H1 (cell line): ENCODE measurements at regions not wholly inside any gene's neighbourhood (a gene's known extent, or its start where the extent isn't known, plus 50 kb on each side); places are given as distances from the start of the nearest gene placed in this dataset.
A peak's percentile ranks its signal among the peaks of the same experiment; 100 is the strongest.

Source experiments
- RFX5 ChIP-seq: IDR thresholded peaks from 2 replicates; pipeline ENCODE4 v1.6.1; 2011; ENCODE audit warnings: low read depth, low read length, improper control_type of control experiment, borderline replicate concordance
- SAP30 ChIP-seq: fragments of 300-600 bp; sonication (generic); IDR thresholded peaks from 2 replicates; pipeline ENCODE4 v1.7.1; 2012; ENCODE audit warnings: low read length, moderate library complexity, mild to moderate bottlenecking, inconsistent platforms; ENCODE audit not compliant: insufficient read depth, insufficient replicate concordance
- TF ChIP-seq, protein P1 (sequence below), 3 experiments: IDR thresholded peaks; 1 replicate in 2 of 3; 2 replicates in 1 of 3; pipeline versions ENCODE4 v1.5.1 to v1.6.1; 2011; ENCODE audit warnings: low read length in 3 of 3, mild to moderate bottlenecking in 3 of 3, inconsistent platforms in 2 of 3, low read depth in 1 of 3, moderate library complexity in 1 of 3; ENCODE audit not compliant: insufficient read depth in 1 of 3; ENCODE audit errors: control extremely low read depth in 1 of 3

- no peak for TF ChIP-seq RFX5
- TF ChIP-seq SAP30, result no peak
- TF ChIP-seq, protein P1, sequence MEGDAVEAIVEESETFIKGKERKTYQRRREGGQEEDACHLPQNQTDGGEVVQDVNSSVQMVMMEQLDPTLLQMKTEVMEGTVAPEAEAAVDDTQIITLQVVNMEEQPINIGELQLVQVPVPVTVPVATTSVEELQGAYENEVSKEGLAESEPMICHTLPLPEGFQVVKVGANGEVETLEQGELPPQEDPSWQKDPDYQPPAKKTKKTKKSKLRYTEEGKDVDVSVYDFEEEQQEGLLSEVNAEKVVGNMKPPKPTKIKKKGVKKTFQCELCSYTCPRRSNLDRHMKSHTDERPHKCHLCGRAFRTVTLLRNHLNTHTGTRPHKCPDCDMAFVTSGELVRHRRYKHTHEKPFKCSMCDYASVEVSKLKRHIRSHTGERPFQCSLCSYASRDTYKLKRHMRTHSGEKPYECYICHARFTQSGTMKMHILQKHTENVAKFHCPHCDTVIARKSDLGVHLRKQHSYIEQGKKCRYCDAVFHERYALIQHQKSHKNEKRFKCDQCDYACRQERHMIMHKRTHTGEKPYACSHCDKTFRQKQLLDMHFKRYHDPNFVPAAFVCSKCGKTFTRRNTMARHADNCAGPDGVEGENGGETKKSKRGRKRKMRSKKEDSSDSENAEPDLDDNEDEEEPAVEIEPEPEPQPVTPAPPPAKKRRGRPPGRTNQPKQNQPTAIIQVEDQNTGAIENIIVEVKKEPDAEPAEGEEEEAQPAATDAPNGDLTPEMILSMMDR (IDR thresholded peaks at IDR 0.05; ENCODE audit: control extremely low read depth in 1 of 3, insufficient read depth in 1 of 3, low read depth in 1 of 3, low read length in 3 of 3), result peak; percentile 41 to 56 (median 56)
Measured at GRCh38 chr11:70568035-70568813, 169.9 kb downstream of the CTTN start.
